ENCODE measurements at regions not wholly inside any gene's neighbourhood (a gene's known extent, or its start where the extent isn't known, plus 50 kb on each side); places are given as distances from the start of the nearest gene placed in this dataset.

DNA sequence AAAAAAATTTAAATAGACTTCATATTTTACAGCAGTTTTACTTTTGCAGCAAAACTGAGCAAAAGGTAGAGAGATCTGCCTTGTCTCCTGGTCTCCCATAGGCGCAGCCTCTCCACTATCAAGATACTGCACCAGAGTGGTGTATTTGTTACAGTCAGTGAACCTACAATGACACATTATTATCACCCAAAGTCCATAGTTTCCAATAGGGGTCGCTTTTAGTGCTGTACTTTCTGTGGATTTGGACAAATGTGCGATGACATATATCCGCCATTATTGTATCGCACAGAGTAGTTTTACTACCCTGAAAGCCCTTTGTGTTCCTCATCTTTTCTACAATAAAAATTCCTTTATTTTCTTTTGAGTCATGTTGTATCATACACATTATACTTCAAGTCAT is 153.2 kb upstream of the CCDC179 start:
- WGBS, result 95% methylated on average over 5 of the region's 5 CpGs
- Histone ChIP-seq H3K27me3 (ENCODE audit: control insufficient read depth in 2 of 2, insufficient read depth in 1 of 2, low read length in 1 of 2) (no peaks in the 10 kb centered on the region), H3K36me3 (ENCODE audit: control insufficient read depth in 2 of 2, insufficient read depth in 2 of 2, low read length in 1 of 2) (no peaks in the 10 kb centered on the region), H3K4me1 (ENCODE audit: control insufficient read depth in 2 of 2, insufficient read depth in 2 of 2, low read length in 2 of 2) (no peaks in the 10 kb centered on the region), H3K9me3 (ENCODE audit: control insufficient read depth in 2 of 2, insufficient read depth in 1 of 2, low read length in 1 of 2) (no peaks in the 10 kb centered on the region), H3K4me3 (ENCODE audit: low read length in 2 of 2) (no peak overlapping the region), H3K27ac (ENCODE audit: low read depth in 1 of 2, low read length in 1 of 2) (no peak overlapping the region)
- DNase-seq (ENCODE audit: low read depth in 6 of 9, low spot score in 9 of 9), result no peak

DNA sequence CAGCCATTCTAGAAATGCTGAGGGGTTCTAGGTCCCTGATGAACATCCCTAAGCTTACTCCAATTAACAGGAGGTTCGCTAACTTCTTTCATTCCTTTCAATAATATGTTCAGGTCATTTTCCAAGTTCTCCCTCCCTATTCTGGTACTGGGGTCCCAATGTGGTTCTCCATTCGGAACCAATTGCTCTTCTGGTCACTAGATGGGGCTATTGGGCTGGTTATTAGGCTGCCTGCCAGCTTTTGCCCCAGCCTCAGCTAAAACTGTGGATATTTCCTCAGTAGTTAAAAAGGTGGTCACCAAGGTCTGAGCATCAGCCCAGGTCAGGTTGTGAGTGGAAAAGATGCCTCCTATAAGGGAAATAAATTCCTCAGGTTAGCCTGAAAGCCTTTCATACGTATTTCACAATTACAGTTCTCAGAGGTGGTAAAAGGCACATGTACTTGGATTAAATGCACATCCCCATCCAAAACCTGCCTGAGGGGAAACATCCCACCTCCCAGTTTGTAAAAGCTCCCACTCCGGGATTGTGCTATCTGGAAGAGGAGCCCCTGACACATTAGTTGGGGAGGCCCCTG is 161.1 kb upstream of the CCDC179 start:
- WGBS, result 44% methylated on average over 4 of the region's 4 CpGs
- no peak overlapping the region for H3K27ac ChIP-seq (ENCODE audit: low read depth in 1 of 2, low read length in 1 of 2)
- DNase-seq (ENCODE audit: low read depth in 6 of 9, low spot score in 9 of 9), result peak in 1 of 9 donors; percentile 0

DNA sequence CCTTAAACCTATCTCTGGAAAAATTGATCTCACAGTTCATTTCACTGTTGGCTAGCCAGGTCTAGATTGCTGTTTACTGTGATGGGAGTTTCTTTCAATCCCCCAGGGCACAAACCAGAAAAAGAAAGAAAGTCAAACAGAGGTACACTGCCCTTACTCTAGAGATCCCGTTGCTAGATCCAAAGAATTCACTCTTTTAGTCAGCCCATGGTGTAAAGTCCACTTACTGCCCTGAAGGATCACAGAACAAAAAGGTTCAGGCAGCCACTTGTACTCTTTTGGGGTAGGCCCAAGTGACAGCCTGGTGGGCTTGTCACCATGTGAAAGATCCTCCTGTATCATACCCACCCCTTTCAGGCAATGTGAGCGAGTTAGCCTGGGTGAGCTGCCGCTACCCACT is 162.6 kb upstream of the CCDC179 start:
- 95% methylated on average over 3 of the region's 3 CpGs for WGBS
- no peak overlapping the region for H3K27ac ChIP-seq (ENCODE audit: low read depth in 1 of 2, low read length in 1 of 2)
- no peaks in the 10 kb centered on the region for H3K27me3 ChIP-seq (ENCODE audit: control insufficient read depth in 2 of 2, insufficient read depth in 1 of 2, low read length in 1 of 2)
- H3K36me3 ChIP-seq (ENCODE audit: control insufficient read depth in 2 of 2, insufficient read depth in 2 of 2, low read length in 1 of 2), result no peaks in the 10 kb centered on the region
- no peak overlapping the region for H3K4me3 ChIP-seq (ENCODE audit: low read length in 2 of 2)
- no peaks in the 10 kb centered on the region for H3K4me1 ChIP-seq (ENCODE audit: control insufficient read depth in 2 of 2, insufficient read depth in 2 of 2, low read length in 2 of 2)
- no peaks in the 10 kb centered on the region for H3K9me3 ChIP-seq (ENCODE audit: control insufficient read depth in 2 of 2, insufficient read depth in 1 of 2, low read length in 1 of 2)
- DNase-seq (ENCODE audit: low read depth in 6 of 9, low spot score in 9 of 9), result no peak

More for the DNA sequence above, 161.1 kb upstream of the CCDC179 start:
- H3K27me3 ChIP-seq (ENCODE audit: control insufficient read depth in 2 of 2, insufficient read depth in 1 of 2, low read length in 1 of 2), result no peaks in the 10 kb centered on the region
- H3K36me3 ChIP-seq (ENCODE audit: control insufficient read depth in 2 of 2, insufficient read depth in 2 of 2, low read length in 1 of 2), result no peaks in the 10 kb centered on the region
- no peaks in the 10 kb centered on the region for H3K4me1 ChIP-seq (ENCODE audit: control insufficient read depth in 2 of 2, insufficient read depth in 2 of 2, low read length in 2 of 2)
- H3K4me3 ChIP-seq (ENCODE audit: low read length in 2 of 2), result no peak overlapping the region
- H3K9me3 ChIP-seq (ENCODE audit: control insufficient read depth in 2 of 2, insufficient read depth in 1 of 2, low read length in 1 of 2), result no peaks in the 10 kb centered on the region

DNA sequence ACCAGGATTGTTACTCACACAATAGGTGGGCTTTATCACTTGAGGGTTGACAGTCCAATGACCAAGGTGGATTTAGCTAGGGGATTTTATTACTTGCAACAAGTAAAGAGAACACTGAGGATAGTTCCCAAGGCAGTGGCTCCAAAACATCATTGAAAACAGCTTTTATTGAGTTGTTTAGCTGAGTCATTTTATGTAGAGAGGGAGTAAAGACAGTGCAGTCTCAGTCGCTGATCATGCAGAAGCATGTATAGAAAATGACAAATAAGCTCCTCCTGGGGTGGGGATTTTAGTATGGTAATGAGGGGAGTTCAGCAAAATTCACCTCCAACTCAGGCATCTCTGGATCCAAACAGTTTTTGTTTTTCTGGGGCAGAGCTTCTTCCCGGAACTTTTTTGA is 163.0 kb upstream of the CCDC179 start:
- Histone ChIP-seq H3K36me3 (ENCODE audit: control insufficient read depth in 2 of 2, insufficient read depth in 2 of 2, low read length in 1 of 2) (no peaks in the 10 kb centered on the region), H3K27me3 (ENCODE audit: control insufficient read depth in 2 of 2, insufficient read depth in 1 of 2, low read length in 1 of 2) (no peaks in the 10 kb centered on the region), H3K4me1 (ENCODE audit: control insufficient read depth in 2 of 2, insufficient read depth in 2 of 2, low read length in 2 of 2) (no peaks in the 10 kb centered on the region), H3K9me3 (ENCODE audit: control insufficient read depth in 2 of 2, insufficient read depth in 1 of 2, low read length in 1 of 2) (no peaks in the 10 kb centered on the region), H3K4me3 (ENCODE audit: low read length in 2 of 2) (no peak overlapping the region), H3K27ac (ENCODE audit: low read depth in 1 of 2, low read length in 1 of 2) (no peak overlapping the region)
- DNase-seq (ENCODE audit: low read depth in 6 of 9, low spot score in 9 of 9), result no peak
- WGBS, result 86% methylated on average over 2 of the region's 2 CpGs

DNA sequence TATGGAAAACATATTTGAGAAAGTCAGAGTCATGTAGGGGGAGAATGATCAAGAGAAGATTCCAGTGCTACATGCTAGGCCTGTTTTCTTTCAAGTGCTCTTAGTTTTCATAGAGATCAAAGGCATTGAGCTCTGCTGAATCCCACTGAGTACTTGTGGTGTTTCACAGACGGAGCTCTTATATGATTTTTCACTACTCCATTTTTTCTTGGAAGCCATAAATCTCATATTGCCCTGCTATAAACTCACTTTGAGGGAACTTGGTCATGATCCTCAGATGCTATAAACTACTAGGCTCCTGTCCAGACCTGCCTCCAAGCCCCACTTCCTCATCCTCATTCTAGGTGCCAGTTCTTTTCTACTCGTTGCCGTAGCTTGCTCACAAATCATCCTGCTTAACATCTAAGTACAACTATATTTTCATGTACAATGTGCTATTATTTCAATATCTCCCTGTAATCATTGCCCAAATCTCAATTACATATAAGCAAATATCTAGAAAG is 180.8 kb upstream of the CCDC179 start:
- Histone ChIP-seq H3K9me3 (ENCODE audit: control insufficient read depth in 2 of 2, insufficient read depth in 1 of 2, low read length in 1 of 2) (no peaks in the 10 kb centered on the region), H3K36me3 (ENCODE audit: control insufficient read depth in 2 of 2, insufficient read depth in 2 of 2, low read length in 1 of 2) (no peaks in the 10 kb centered on the region), H3K27me3 (ENCODE audit: control insufficient read depth in 2 of 2, insufficient read depth in 1 of 2, low read length in 1 of 2) (no peaks in the 10 kb centered on the region), H3K4me1 (ENCODE audit: control insufficient read depth in 2 of 2, insufficient read depth in 2 of 2, low read length in 2 of 2) (no peaks in the 10 kb centered on the region), H3K4me3 (ENCODE audit: low read length in 2 of 2) (no peak overlapping the region), H3K27ac (ENCODE audit: low read depth in 1 of 2, low read length in 1 of 2) (no peak overlapping the region)
- no peak for DNase-seq (ENCODE audit: low read depth in 6 of 9, low spot score in 9 of 9)
- WGBS, result 79% methylated on average over 3 of the region's 3 CpGs

DNA sequence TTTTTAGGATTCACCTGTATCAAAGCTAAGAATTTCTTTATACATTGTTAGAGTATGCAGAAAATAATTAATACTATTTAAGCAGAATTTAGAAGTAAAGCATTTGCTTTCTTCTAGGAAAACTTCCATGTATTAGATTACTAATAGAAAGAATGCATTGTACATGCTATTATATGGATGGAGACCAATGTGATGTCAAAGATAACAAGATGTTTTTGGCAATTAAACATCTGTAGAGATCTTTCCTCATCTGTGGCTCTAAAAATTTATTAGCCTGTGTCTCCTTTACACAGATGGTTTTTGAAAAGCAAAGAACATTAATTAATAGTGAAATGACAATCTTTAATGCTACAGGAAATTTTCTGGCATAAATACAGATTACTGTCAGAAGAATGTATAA is 198.4 kb upstream of the CCDC179 start:
- Histone ChIP-seq H3K27me3 (ENCODE audit: control insufficient read depth in 2 of 2, insufficient read depth in 1 of 2, low read length in 1 of 2) (no peaks in the 10 kb centered on the region), H3K4me1 (ENCODE audit: control insufficient read depth in 2 of 2, insufficient read depth in 2 of 2, low read length in 2 of 2) (no peaks in the 10 kb centered on the region)
- no peak for DNase-seq (ENCODE audit: low read depth in 6 of 9, low spot score in 9 of 9)

DNA sequence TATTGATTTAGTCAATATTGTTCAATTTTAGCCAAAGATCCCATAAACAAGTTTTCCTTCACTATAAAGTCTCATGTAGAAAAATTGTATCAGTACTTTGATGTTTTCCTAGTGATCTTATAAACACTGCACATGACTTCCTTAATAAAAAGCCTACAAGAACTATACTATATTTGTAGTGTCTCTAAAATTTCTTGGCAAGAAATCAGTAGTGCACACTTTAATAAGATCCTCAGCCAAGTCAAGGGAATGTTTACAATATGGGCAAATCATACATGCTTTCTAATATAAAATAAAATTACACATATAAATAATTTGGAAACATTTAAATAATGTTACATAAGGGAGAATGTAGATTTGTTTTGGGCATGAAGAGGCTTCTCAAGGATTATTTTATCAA is 203.0 kb upstream of the CCDC179 start:
- no peaks in the 10 kb centered on the region for H3K9me3 ChIP-seq (ENCODE audit: control insufficient read depth in 2 of 2, insufficient read depth in 1 of 2, low read length in 1 of 2)
- H3K4me3 ChIP-seq (ENCODE audit: low read length in 2 of 2), result no peak overlapping the region
- no peaks in the 10 kb centered on the region for H3K27me3 ChIP-seq (ENCODE audit: control insufficient read depth in 2 of 2, insufficient read depth in 1 of 2, low read length in 1 of 2)
- no peaks in the 10 kb centered on the region for H3K36me3 ChIP-seq (ENCODE audit: control insufficient read depth in 2 of 2, insufficient read depth in 2 of 2, low read length in 1 of 2)
- H3K4me1 ChIP-seq (ENCODE audit: control insufficient read depth in 2 of 2, insufficient read depth in 2 of 2, low read length in 2 of 2), result no peaks in the 10 kb centered on the region
- H3K27ac ChIP-seq (ENCODE audit: low read depth in 1 of 2, low read length in 1 of 2), result no peak overlapping the region
- no peak for DNase-seq (ENCODE audit: low read depth in 6 of 9, low spot score in 9 of 9)

More for the DNA sequence above, 198.4 kb upstream of the CCDC179 start:
- H3K4me3 ChIP-seq (ENCODE audit: low read length in 2 of 2), result no peak overlapping the region
- no peaks in the 10 kb centered on the region for H3K9me3 ChIP-seq (ENCODE audit: control insufficient read depth in 2 of 2, insufficient read depth in 1 of 2, low read length in 1 of 2)
- H3K27ac ChIP-seq (ENCODE audit: low read depth in 1 of 2, low read length in 1 of 2), result no peak overlapping the region
- H3K36me3 ChIP-seq (ENCODE audit: control insufficient read depth in 2 of 2, insufficient read depth in 2 of 2, low read length in 1 of 2), result no peaks in the 10 kb centered on the region

DNA sequence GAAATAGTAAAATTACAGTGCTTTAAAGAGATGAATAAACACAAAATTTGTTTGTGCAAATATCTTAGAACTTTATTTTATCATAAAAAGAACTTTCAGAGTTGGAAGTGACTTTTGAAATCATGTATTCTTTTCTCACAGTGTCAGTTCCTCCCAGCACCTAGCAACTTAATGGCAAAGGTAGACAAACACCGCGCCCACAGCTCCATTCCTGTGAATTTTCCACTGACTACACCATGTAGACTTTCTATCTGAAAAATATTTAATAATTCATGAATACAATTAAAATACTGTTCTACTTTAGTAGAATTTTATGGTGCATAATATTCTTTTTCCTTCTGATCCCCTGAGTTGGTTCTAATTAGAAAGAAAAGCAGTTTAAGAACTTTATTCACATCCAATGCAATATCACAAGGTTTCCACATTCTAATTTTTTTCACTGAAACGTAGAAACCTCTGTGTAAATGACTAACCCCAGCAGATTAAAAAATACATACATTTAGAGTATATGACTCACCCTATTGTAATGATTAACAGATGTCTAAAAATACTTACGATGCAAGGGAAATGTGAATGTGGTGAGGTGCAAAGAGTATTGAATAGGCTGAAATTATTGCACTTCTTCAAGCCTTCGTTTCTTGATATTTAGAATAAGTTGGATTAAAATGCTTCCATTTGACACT is 218.2 kb upstream of the CCDC179 start:
- 94% methylated on average over 5 of the region's 5 CpGs for WGBS
- Histone ChIP-seq H3K4me1 (ENCODE audit: control insufficient read depth in 2 of 2, insufficient read depth in 2 of 2, low read length in 2 of 2) (no peaks in the 10 kb centered on the region), H3K36me3 (ENCODE audit: control insufficient read depth in 2 of 2, insufficient read depth in 2 of 2, low read length in 1 of 2) (no peaks in the 10 kb centered on the region), H3K4me3 (ENCODE audit: low read length in 2 of 2) (no peak overlapping the region), H3K27me3 (ENCODE audit: control insufficient read depth in 2 of 2, insufficient read depth in 1 of 2, low read length in 1 of 2) (no peaks in the 10 kb centered on the region), H3K9me3 (ENCODE audit: control insufficient read depth in 2 of 2, insufficient read depth in 1 of 2, low read length in 1 of 2) (no peaks in the 10 kb centered on the region), H3K27ac (ENCODE audit: low read depth in 1 of 2, low read length in 1 of 2) (no peak overlapping the region)
- DNase-seq (ENCODE audit: low read depth in 6 of 9, low spot score in 9 of 9), result no peak

DNA sequence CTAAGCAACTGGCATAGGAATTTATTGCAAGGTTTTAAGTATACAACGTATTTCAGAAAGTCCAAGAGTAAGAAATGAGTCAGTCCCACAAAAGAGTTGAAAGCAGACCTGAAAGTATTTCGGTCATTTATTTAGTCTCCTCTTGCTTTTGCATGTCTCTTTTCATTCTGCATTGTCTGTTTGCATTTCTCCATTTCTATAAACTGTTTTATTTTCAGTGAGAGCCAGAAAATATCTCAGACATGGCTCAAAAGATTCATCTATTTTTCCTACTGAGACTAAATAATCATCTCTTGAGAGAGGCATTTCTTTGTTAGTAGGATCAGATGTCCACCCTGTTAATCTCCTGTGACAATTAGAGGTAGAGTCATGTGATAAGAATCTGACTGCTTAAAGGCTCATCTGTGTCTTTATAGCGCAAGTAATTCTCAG is 219.1 kb upstream of the CCDC179 start:
- no peaks in the 10 kb centered on the region for H3K9me3 ChIP-seq (ENCODE audit: control insufficient read depth in 2 of 2, insufficient read depth in 1 of 2, low read length in 1 of 2)
- WGBS, result 61% methylated on average over 3 of the region's 3 CpGs

More for the DNA sequence above, 219.1 kb upstream of the CCDC179 start:
- DNase-seq (ENCODE audit: low read depth in 6 of 9, low spot score in 9 of 9), result no peak
- H3K27ac ChIP-seq (ENCODE audit: low read depth in 1 of 2, low read length in 1 of 2), result no peak overlapping the region
- no peaks in the 10 kb centered on the region for H3K4me1 ChIP-seq (ENCODE audit: control insufficient read depth in 2 of 2, insufficient read depth in 2 of 2, low read length in 2 of 2)
- H3K36me3 ChIP-seq (ENCODE audit: control insufficient read depth in 2 of 2, insufficient read depth in 2 of 2, low read length in 1 of 2), result no peaks in the 10 kb centered on the region
- no peaks in the 10 kb centered on the region for H3K27me3 ChIP-seq (ENCODE audit: control insufficient read depth in 2 of 2, insufficient read depth in 1 of 2, low read length in 1 of 2)
- H3K4me3 ChIP-seq (ENCODE audit: low read length in 2 of 2), result no peak overlapping the region

All from thymus (tissue), 11 donors.